Effector memory CD4-positive, alpha-beta T cell (primary cell): ENCODE measurements at regions not wholly inside any gene's neighbourhood (a gene's known extent, or its start where the extent isn't known, plus 50 kb on each side); places are given as distances from the start of the nearest gene placed in this dataset.
A peak's percentile ranks its signal among the peaks of the same experiment; 100 is the strongest.
"Not testable (repeated sequence)": the region's sequence is repeated elsewhere in the genome, so short reads cannot be mapped to it uniquely, and the experiment has no call there.

Experiments used
- DNase-seq, 3 donors: peaks; one replicate each; pipeline ENCODE4 v3.0.0-alpha.2; 2020
- H3K27ac ChIP-seq: 2 replicates; pipeline ENCODE4 v1.7.0; 2013; ENCODE audit warnings: mild to moderate bottlenecking, low read length, moderate library complexity; ENCODE audit not compliant: insufficient read depth, poor library complexity, severe bottlenecking
- H3K27me3 ChIP-seq: replicated peaks from 2 replicates; pipeline ENCODE4 v1.7.0; 2013; ENCODE audit warnings: mild to moderate bottlenecking, low read length; ENCODE audit not compliant: insufficient read depth, control insufficient read depth, poor library complexity, severe bottlenecking
- H3K36me3 ChIP-seq: 2 replicates; pipeline ENCODE4 v1.7.0; 2013; ENCODE audit warnings: mild to moderate bottlenecking, low read length, moderate library complexity; ENCODE audit not compliant: control insufficient read depth, insufficient read depth
- H3K4me1 ChIP-seq: 2 replicates; pipeline ENCODE4 v1.7.0; 2013; ENCODE audit warnings: low read length, mild to moderate bottlenecking; ENCODE audit not compliant: control insufficient read depth, insufficient read depth, poor library complexity, severe bottlenecking
- H3K4me3 ChIP-seq: 2 replicates; pipeline ENCODE4 v1.7.0; 2013; ENCODE audit warnings: low read length, low read depth, mild to moderate bottlenecking; ENCODE audit not compliant: insufficient read depth, poor library complexity, severe bottlenecking
- H3K9me3 ChIP-seq: 2 replicates; pipeline ENCODE4 v1.7.0; 2013; ENCODE audit warnings: mild to moderate bottlenecking, low read length, moderate library complexity; ENCODE audit not compliant: control insufficient read depth

GRCh38 chr9:66152406-66152805, 415.5 kb downstream of the FOXD4L4 start:
- not testable (repeated sequence) for DNase-seq, H3K36me3 ChIP-seq, H3K4me3 ChIP-seq, H3K9me3 ChIP-seq, H3K4me1 ChIP-seq, H3K27ac ChIP-seq, H3K27me3 ChIP-seq

GRCh38 chr9:66153021-66153725, 416.2 kb downstream of the FOXD4L4 start:
- not testable (repeated sequence) for H3K4me1 ChIP-seq, H3K36me3 ChIP-seq, H3K27ac ChIP-seq, H3K27me3 ChIP-seq, H3K9me3 ChIP-seq
- peak overlapping the region; percentile 35 for H3K4me3 ChIP-seq
- DNase-seq: peak in 1 of 3 donors; percentile 6

DNA sequence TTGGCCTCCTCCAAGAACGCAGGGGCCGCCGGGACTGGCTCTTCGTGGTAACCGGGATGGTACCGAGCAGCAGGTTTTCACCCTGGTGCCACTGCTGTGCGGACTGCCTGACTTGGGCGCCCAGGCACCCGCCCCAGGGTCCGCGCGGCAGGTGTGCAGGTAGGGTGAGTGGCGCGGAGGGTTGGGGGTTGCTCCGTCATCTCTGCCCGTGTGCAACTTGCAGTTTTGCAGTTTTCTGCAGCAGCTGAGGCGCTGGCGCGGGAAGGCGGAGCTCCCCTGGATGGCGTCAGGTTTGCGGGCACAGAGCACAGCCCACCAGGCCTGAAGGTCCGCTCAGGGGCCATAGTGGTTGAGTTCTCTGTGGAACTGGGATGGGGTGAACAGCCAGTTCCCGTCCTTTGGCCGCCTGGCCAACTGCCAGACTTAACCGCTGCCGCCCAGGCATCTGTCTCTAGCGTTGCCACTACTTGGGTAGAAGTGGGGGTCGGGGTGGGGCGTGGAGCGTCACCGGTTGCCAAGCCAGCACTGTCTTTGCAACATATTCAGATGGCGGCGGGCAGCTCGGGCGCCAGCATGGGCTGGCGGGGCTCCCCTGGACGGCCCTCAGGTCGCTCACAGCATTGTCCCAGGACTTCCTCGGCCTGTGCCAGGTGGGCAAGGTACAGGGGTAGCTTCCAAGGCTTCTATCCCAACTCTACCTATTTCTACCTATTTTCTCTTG, 417.2 kb downstream of the FOXD4L4 start:
- H3K27me3 ChIP-seq, H3K9me3 ChIP-seq, DNase-seq, H3K4me3 ChIP-seq, H3K36me3 ChIP-seq, H3K4me1 ChIP-seq, H3K27ac ChIP-seq: not testable (repeated sequence)

GRCh38 chr9:66182316-66182715, 445.4 kb downstream of the FOXD4L4 start:
- not testable (repeated sequence) for DNase-seq, H3K4me3 ChIP-seq, H3K27me3 ChIP-seq, H3K4me1 ChIP-seq, H3K36me3 ChIP-seq, H3K27ac ChIP-seq, H3K9me3 ChIP-seq

GRCh38 chr9:66183648-66184047, 446.7 kb downstream of the FOXD4L4 start:
- H3K36me3 ChIP-seq, H3K27ac ChIP-seq, H3K9me3 ChIP-seq, H3K27me3 ChIP-seq, DNase-seq, H3K4me1 ChIP-seq, H3K4me3 ChIP-seq: not testable (repeated sequence)

GRCh38 chr9:66197199-66197598, 460.3 kb downstream of the FOXD4L4 start:
- H3K4me1 ChIP-seq, H3K4me3 ChIP-seq, H3K9me3 ChIP-seq, H3K27ac ChIP-seq, DNase-seq, H3K36me3 ChIP-seq, H3K27me3 ChIP-seq: not testable (repeated sequence)

DNA sequence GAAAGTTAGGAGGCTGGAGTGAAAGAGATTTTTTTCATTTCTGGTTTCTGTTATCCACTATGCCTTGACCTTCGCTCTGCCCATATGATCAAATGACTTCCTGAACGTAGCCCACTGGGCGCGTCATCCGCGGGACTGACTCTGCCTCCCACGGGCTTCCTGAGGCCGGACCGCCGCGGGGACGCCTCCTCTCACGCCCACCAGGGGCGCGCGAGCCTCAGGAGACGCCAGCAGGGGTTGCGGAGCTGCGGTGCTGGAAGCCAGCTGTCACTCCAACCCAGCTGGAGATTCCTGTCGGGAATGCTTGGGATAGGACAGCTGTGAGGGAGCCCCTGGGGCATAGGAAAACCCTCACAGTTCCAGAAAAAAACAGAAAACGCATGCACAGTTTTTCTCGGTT, 461.5 kb downstream of the FOXD4L4 start:
- not testable (repeated sequence) for H3K4me1 ChIP-seq, H3K9me3 ChIP-seq, DNase-seq, H3K27me3 ChIP-seq, H3K4me3 ChIP-seq, H3K36me3 ChIP-seq, H3K27ac ChIP-seq

DNA sequence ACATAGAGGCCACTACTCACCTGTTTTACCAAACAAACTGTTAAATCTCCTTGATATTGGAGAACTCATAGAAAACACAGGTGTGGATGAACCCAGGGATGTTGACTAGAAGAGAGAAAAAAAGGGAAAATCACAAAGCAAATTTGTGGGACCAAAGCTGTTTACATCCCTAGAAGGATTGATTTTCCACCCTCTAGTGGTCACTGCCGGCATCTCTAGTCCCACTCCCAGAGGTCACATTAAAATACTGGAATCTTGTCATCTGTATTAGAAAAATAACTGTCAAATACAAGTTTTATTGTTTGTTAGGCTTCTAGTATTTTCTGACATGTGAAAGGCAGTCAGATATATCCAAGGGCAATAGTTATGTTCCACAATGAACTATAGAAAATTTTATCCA, 469.7 kb downstream of the FOXD4L4 start:
- DNase-seq, H3K36me3 ChIP-seq, H3K27ac ChIP-seq, H3K27me3 ChIP-seq, H3K4me3 ChIP-seq, H3K9me3 ChIP-seq, H3K4me1 ChIP-seq: not testable (repeated sequence)

GRCh38 chr9:66207914-66208313, 471.0 kb downstream of the FOXD4L4 start:
- H3K36me3 ChIP-seq, H3K27ac ChIP-seq, H3K27me3 ChIP-seq, H3K4me1 ChIP-seq, H3K9me3 ChIP-seq, H3K4me3 ChIP-seq, DNase-seq: not testable (repeated sequence)

GRCh38 chr9:66244763-66245162, 507.8 kb downstream of the FOXD4L4 start:
- H3K36me3 ChIP-seq, H3K4me3 ChIP-seq, H3K4me1 ChIP-seq, H3K27ac ChIP-seq, H3K9me3 ChIP-seq, DNase-seq, H3K27me3 ChIP-seq: not testable (repeated sequence)
